ENCODE measurements at regions not wholly inside any gene's neighbourhood (a gene's known extent, or its start where the extent isn't known, plus 50 kb on each side); places are given as distances from the start of the nearest gene placed in this dataset.

DNA sequence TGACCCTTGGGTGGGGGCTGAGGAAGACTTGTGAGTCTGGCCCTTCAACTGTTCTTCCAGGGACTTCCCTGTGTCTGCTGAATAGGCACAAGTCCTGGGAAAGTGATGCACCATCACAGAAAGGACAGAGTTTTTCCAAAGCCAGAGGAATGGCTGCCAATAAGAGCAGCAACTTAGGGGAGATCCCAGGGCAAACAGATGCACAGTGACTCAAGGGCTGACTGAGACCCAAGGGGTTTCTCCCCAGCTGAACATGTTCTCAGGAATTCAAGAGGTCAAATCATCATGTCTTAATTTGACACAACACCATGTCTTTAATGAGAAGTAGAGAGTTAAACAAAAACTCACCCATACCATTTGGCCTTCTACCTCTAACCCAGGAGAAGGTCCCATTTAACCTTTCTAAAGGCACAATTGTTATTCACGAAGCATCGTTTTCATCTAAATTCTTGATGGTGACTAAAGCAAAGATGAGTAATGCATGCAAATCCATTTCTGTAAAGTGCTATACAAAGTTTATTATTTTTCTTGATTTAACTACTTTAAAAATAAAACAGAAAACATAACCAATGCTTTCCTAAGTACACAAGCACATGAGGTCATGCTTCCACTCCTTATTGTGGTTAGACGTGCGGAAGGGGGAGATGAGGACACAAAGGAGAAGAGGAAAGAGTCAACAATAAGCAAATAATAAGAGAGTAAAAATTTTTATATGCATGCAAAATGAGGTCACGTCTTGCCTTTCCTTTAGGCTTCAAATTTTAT lies 324.1 kb downstream of the PLK2 start:
- TF ChIP-seq, protein P1, sequence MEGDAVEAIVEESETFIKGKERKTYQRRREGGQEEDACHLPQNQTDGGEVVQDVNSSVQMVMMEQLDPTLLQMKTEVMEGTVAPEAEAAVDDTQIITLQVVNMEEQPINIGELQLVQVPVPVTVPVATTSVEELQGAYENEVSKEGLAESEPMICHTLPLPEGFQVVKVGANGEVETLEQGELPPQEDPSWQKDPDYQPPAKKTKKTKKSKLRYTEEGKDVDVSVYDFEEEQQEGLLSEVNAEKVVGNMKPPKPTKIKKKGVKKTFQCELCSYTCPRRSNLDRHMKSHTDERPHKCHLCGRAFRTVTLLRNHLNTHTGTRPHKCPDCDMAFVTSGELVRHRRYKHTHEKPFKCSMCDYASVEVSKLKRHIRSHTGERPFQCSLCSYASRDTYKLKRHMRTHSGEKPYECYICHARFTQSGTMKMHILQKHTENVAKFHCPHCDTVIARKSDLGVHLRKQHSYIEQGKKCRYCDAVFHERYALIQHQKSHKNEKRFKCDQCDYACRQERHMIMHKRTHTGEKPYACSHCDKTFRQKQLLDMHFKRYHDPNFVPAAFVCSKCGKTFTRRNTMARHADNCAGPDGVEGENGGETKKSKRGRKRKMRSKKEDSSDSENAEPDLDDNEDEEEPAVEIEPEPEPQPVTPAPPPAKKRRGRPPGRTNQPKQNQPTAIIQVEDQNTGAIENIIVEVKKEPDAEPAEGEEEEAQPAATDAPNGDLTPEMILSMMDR (conservative IDR thresholded peaks at IDR 0.05): no peak
- Mint-ChIP-seq H3K9me3 (no peaks in the 10 kb centered on the region), H3K4me1 (no peaks in the 10 kb centered on the region), H3K27ac (ENCODE audit: unreplicated experiment) (no peak overlapping the region), H3K36me3 (ENCODE audit: low read depth) (no peaks in the 10 kb centered on the region), H3K4me3 (no peak overlapping the region), H3K27me3 (ENCODE audit: low read depth) (no peaks in the 10 kb centered on the region)
- DNase-seq (ENCODE audit: low read depth, low spot score): no peak

GRCh38 chr5:58133631-58134296 lies 326.1 kb downstream of the PLK2 start:
- no peaks in the 10 kb centered on the region for H3K9me3 Mint-ChIP-seq
- no peak overlapping the region for H3K27ac Mint-ChIP-seq (ENCODE audit: unreplicated experiment)
- no peaks in the 10 kb centered on the region for H3K4me1 Mint-ChIP-seq
- no peaks in the 10 kb centered on the region for H3K27me3 Mint-ChIP-seq (ENCODE audit: low read depth)
- H3K36me3 Mint-ChIP-seq (ENCODE audit: low read depth): no peaks in the 10 kb centered on the region
- no peak for DNase-seq (ENCODE audit: low read depth, low spot score)
- no peak overlapping the region for H3K4me3 Mint-ChIP-seq
- TF ChIP-seq, protein P1 (conservative IDR thresholded peaks at IDR 0.05): no peak

DNA sequence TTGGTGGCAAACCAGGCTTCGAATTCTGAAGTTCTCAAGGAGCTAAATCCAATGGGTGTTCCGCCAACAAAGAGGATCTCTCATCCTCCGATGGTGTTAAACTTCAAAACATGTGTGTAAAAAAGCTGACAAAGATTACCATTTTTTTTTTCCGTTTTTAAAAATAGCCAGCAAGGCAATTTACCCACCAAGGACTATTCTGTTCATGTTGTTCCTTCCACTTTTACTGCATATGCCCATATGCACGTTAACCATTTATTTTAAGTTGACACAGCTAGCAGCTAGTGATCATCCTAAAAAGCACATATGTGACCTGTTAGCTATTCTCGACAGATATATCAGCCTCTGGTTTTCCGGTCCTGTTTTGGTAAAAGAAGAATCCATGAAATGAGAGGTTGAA lies 326.7 kb downstream of the PLK2 start:
- no peak for DNase-seq (ENCODE audit: low read depth, low spot score)
- TF ChIP-seq, protein P1 (conservative IDR thresholded peaks at IDR 0.05): no peak
- Mint-ChIP-seq H3K27me3 (ENCODE audit: low read depth) (no peaks in the 10 kb centered on the region), H3K4me1 (no peaks in the 10 kb centered on the region), H3K9me3 (no peaks in the 10 kb centered on the region), H3K4me3 (no peak overlapping the region), H3K27ac (ENCODE audit: unreplicated experiment) (no peak overlapping the region), H3K36me3 (ENCODE audit: low read depth) (no peaks in the 10 kb centered on the region)

GRCh38 chr5:58127255-58128220 lies 332.3 kb downstream of the PLK2 start:
- H3K27me3 Mint-ChIP-seq (ENCODE audit: low read depth): no peaks in the 10 kb centered on the region
- no peak overlapping the region for H3K27ac Mint-ChIP-seq (ENCODE audit: unreplicated experiment)
- H3K4me3 Mint-ChIP-seq: no peak overlapping the region
- no peaks in the 10 kb centered on the region for H3K9me3 Mint-ChIP-seq
- no peaks in the 10 kb centered on the region for H3K36me3 Mint-ChIP-seq (ENCODE audit: low read depth)
- no peak for DNase-seq (ENCODE audit: low read depth, low spot score)
- TF ChIP-seq, protein P1 (conservative IDR thresholded peaks at IDR 0.05): no peak
- peaks cover 3% of the 10 kb centered on the region for H3K4me1 Mint-ChIP-seq

DNA sequence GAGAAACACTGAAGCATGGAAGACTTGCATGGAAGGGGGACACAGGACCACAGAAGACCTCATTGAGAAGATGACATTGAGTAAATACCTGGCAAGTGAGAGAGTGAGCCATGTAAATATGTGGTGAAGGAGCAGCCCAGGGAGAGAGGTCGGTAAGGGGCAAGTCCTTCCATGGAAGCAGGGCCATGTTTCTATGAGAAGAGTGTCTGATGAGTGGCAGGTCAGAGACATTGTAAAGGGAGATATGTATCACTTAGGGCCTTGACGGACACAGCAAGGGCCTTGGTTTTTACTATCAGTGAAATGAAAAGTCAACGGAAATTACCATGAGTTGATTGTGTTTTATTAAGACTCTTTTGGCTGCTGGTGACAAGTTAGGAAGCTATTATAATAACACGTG lies 336.4 kb downstream of the PLK2 start:
- Mint-ChIP-seq H3K27me3 (ENCODE audit: low read depth) (no peaks in the 10 kb centered on the region), H3K36me3 (ENCODE audit: low read depth) (no peaks in the 10 kb centered on the region), H3K4me3 (no peak overlapping the region), H3K4me1 (peaks cover 9% of the 10 kb centered on the region), H3K9me3 (no peaks in the 10 kb centered on the region), H3K27ac (ENCODE audit: unreplicated experiment) (no peak overlapping the region)
- TF ChIP-seq, protein P1 (conservative IDR thresholded peaks at IDR 0.05): no peak
- DNase-seq (ENCODE audit: low read depth, low spot score): no peak
